ENCODE measurements at regions not wholly inside any gene's neighbourhood (a gene's known extent, or its start where the extent isn't known, plus 50 kb on each side); places are given as distances from the start of the nearest gene placed in this dataset.
"Not testable (repeated sequence)": the region's sequence is repeated elsewhere in the genome, so short reads cannot be mapped to it uniquely, and the experiment has no call there.

DNA sequence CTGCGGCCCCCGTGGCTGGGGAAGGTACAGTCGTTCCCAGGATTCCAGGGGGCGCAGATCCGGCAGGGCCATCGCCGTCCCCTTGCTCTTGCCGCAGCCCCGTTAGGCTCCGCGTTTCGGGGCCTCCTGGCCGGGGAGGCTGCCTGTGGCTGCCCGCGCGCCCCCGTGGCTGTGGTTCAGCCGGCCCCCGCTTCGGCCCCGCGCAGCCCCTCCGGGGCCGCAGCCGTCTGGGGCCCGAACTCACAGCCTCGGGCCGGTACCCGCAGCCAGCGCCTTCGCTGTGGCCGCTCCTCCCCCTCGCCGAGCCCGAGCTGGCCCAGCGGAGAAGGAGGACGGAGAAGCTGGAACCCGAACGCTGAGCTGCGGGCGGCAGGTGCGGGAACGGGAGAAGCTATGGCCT, 1826.9 kb upstream of the DEFB115 start:
- 14 to 37% methylated on average over 7 to 41 of the region's 43 CpGs for WGBS, 2 donors
- no peaks in the 10 kb centered on the region for H3K36me3 ChIP-seq (replicated peaks in 1 of 2; ENCODE audit: insufficient read depth in 1 of 2, low read depth in 2 of 2)
- ATAC-seq: no peak
- intact Hi-C loops (cut with DNase I): no loop called here
- no peaks in the 10 kb centered on the region for H3K9me3 ChIP-seq
- H3K4me1 ChIP-seq: no peaks in the 10 kb centered on the region
- H3K27me3 ChIP-seq: no peaks in the 10 kb centered on the region
- DNase-seq: no peak
- TF ChIP-seq CTCF (IDR thresholded peaks at IDR 0.05) (no peak), POLR2A (IDR thresholded peaks at IDR 0.05) (no peak)
- no peak overlapping the region for H3K4me3 ChIP-seq
- H3K27ac ChIP-seq: no peak overlapping the region

DNA sequence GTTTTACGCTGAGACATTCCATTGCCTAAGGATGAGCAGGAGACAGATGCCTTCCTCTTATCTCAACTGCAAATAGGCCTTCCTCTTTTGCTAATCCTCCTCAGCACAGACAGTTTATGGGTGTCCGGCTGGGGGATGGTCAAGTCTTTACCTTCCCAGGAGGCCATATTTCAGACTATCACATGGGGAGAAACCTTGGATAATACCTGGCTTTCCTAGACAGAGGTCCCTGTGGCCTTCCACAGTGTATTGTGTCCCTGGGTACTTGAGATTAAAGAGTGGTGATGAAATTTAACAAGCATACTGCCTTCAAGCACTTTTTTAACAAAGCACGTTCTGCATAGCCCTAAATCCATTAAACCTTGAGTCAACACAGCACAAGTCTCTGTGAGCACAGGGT, 1816.7 kb upstream of the DEFB115 start:
- intact Hi-C loops (cut with DNase I); ATAC-seq; H3K4me1 ChIP-seq: not testable (repeated sequence)

GRCh38 chr20:29443206-29443781, 1814.2 kb upstream of the DEFB115 start:
- H3K9me3 ChIP-seq; H3K4me1 ChIP-seq; H3K36me3 ChIP-seq (replicated peaks in 1 of 2; ENCODE audit: insufficient read depth in 1 of 2, low read depth in 2 of 2); H3K4me3 ChIP-seq; H3K27ac ChIP-seq; ATAC-seq; intact Hi-C loops (cut with DNase I); H3K27me3 ChIP-seq: not testable (repeated sequence)
- peak in 3 of 4 donors; percentile 29 to 62 (median 29) for DNase-seq
- peak; percentile 51 to 69 (median 65) for TF ChIP-seq CTCF (IDR thresholded peaks at IDR 0.05)
- WGBS, 2 donors: 11 to 14% methylated on average over 7 of the region's 7 CpGs

More for the DNA sequence above, 1816.7 kb upstream of the DEFB115 start:
- DNase-seq; H3K4me3 ChIP-seq; H3K36me3 ChIP-seq (replicated peaks in 1 of 2; ENCODE audit: insufficient read depth in 1 of 2, low read depth in 2 of 2); H3K27me3 ChIP-seq; H3K9me3 ChIP-seq; H3K27ac ChIP-seq: not testable (repeated sequence)
- WGBS, 2 donors: 23 to 44% methylated on average over 3 of the region's 3 CpGs

GRCh38 chr20:29443819-29444218, 1813.6 kb upstream of the DEFB115 start:
- no peak for DNase-seq
- no peak for ATAC-seq
- H3K4me3 ChIP-seq: no peak overlapping the region
- no peaks in the 10 kb centered on the region for H3K36me3 ChIP-seq (replicated peaks in 1 of 2; ENCODE audit: insufficient read depth in 1 of 2, low read depth in 2 of 2)
- intact Hi-C loops (cut with DNase I): no loop called here
- no peak for TF ChIP-seq CTCF (IDR thresholded peaks at IDR 0.05)
- no peak for TF ChIP-seq POLR2A (IDR thresholded peaks at IDR 0.05)
- H3K27me3 ChIP-seq: peaks cover 0 to 5% of the 10 kb centered on the region in 2 donors
- H3K4me1 ChIP-seq: no peaks in the 10 kb centered on the region
- WGBS, 2 donors: 34 to 41% methylated on average over 3 of the region's 3 CpGs
- H3K27ac ChIP-seq: no peak overlapping the region
- H3K9me3 ChIP-seq: peaks cover 0 to 3% (median 0%) of the 10 kb centered on the region in 3 donors

GRCh38 chr20:29445050-29445907, 1812.2 kb upstream of the DEFB115 start:
- intact Hi-C loops (cut with DNase I): loop anchor here (5.0 kb wide), 1 partner anchor 92 kb away; no protein-coding TSS in a partner anchor
- not testable (repeated sequence) for H3K27me3 ChIP-seq; H3K9me3 ChIP-seq; H3K36me3 ChIP-seq (replicated peaks in 1 of 2; ENCODE audit: insufficient read depth in 1 of 2, low read depth in 2 of 2); H3K4me1 ChIP-seq
- peak; percentile 97 for ATAC-seq
- Histone ChIP-seq H3K27ac (peak overlapping the region in 1 of 4 donors; percentile 77), H3K4me3 (peak overlapping the region in 1 of 2 donors; percentile 26)
- 13 to 26% methylated on average over 15 to 28 of the region's 28 CpGs for WGBS, 2 donors
- peak; percentile 44 to 96 (median 62) for DNase-seq

GRCh38 chr20:29447517-29448484, 1809.7 kb upstream of the DEFB115 start:
- not testable (repeated sequence) for H3K27me3 ChIP-seq; H3K4me3 ChIP-seq; H3K4me1 ChIP-seq; H3K36me3 ChIP-seq (replicated peaks in 1 of 2; ENCODE audit: insufficient read depth in 1 of 2, low read depth in 2 of 2); DNase-seq; H3K9me3 ChIP-seq; H3K27ac ChIP-seq; ATAC-seq
- WGBS, 2 donors: 24 to 46% methylated on average over 47 to 48 of the region's 52 CpGs
- intact Hi-C loops (cut with DNase I): loop anchor here (5.0 kb wide), 1 partner anchor 90 kb away; no protein-coding TSS in a partner anchor
